GM10248 (cell line): ENCODE measurements at regions not wholly inside any gene's neighbourhood (a gene's known extent, or its start where the extent isn't known, plus 50 kb on each side); places are given as distances from the start of the nearest gene placed in this dataset.
A peak's percentile ranks its signal among the peaks of the same experiment; 100 is the strongest.

Source experiments
- CTCF ChIA-PET: fragments of 300-600 bp; sonication (Branson Sonifier 250); formaldehyde crosslinking; extraction: SDS; loops from one replicate; lab custom pipeline; 2021; ENCODE audit warnings: antibody characterized with exemption; lab: Yijun Ruan, JAX
- POLR2A ChIA-PET: fragments of 350-650 bp; sonication (Branson Sonifier 250); formaldehyde crosslinking; extraction: SDS; loops from one replicate; lab custom pipeline; 2020; ENCODE audit warnings: antibody characterized with exemption; lab: Yijun Ruan, JAX
- DNase-seq: peaks from one replicate; pipeline ENCODE4 v3.0.0; 2012; ENCODE audit errors: extremely low spot score
- TF ChIP-seq, protein P1 (sequence below): IDR thresholded peaks from 2 replicates; pipeline ENCODE4 v1.5.1; 2012; ENCODE audit warnings: mild to moderate bottlenecking, low read depth; ENCODE audit errors: extremely low read depth, missing control alignments, control extremely low read depth

DNA sequence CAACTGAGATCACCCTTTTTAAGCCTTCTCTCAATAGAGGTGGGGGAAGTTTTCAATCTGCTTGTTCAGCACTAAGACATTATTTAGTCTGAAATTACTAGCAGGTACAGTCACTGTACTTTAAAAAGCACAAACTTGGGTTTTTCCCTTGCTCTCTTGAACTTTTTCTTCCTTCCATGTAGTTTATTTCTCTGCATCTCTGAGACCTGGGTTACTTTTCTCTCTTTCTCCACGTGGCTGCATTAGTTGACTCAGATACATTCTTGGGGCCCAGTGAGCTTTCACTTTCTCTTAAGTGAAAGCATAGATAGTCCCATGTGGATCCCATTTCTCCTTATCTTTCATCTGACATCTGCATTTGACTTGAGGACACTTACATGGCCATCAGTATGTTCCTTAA is 433.9 kb upstream of the MAP3K7 start:
- TF ChIP-seq, protein P1, sequence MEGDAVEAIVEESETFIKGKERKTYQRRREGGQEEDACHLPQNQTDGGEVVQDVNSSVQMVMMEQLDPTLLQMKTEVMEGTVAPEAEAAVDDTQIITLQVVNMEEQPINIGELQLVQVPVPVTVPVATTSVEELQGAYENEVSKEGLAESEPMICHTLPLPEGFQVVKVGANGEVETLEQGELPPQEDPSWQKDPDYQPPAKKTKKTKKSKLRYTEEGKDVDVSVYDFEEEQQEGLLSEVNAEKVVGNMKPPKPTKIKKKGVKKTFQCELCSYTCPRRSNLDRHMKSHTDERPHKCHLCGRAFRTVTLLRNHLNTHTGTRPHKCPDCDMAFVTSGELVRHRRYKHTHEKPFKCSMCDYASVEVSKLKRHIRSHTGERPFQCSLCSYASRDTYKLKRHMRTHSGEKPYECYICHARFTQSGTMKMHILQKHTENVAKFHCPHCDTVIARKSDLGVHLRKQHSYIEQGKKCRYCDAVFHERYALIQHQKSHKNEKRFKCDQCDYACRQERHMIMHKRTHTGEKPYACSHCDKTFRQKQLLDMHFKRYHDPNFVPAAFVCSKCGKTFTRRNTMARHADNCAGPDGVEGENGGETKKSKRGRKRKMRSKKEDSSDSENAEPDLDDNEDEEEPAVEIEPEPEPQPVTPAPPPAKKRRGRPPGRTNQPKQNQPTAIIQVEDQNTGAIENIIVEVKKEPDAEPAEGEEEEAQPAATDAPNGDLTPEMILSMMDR, result no peak
- ChIA-PET POLR2A (no interaction called here), CTCF (interaction anchor here (1.2 kb wide), 1 partner anchor 11 kb away, joined by 3 read pairs; no protein-coding TSS in a partner anchor)
- peak; percentile 39 for DNase-seq

DNA sequence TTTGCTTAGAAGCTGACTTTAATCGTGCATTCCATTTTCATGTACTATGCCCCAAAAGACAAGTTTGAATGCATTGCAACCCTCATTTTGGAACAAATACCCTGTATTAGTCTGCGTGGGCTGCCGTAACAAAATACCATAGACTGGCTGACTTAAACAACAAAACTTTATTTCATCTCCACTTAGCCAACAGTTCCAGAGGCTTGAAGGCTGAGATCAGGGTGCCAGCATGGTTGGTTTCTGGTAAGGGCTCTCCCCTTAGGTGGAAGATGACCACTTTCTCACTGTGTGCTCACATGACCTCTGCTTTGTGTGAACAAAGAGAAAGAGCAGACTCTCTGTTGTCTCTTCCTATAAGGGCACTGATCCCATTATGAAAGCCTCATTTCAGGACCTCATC is 431.7 kb upstream of the MAP3K7 start:
- ChIA-PET CTCF (no interaction called here), POLR2A (no interaction called here)
- TF ChIP-seq, protein P1, result no peak
- no peak for DNase-seq

DNA sequence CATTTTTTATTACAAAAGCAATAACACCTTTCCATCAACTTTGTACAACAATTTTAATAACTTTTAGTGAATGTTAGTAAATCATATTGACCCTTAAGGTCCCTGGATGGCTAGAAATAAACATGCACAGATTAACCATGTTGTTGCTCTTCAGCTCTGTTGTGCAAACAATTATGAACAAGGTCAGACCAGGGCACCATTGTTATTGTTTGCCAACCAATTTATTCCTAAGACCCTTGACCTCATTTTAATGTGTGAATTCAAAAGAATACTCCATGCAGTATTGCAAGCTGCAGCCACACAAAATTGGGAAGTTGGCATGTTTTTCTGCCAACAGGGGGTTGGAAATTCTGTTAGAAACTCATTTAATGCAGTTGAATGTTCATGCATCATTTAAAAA is 426.6 kb upstream of the MAP3K7 start:
- POLR2A ChIA-PET, result no interaction called here
- CTCF ChIA-PET, result interaction anchor here (1.2 kb wide), 1 partner anchor 68 kb away, joined by 3 read pairs; no protein-coding TSS in a partner anchor
- no peak for DNase-seq
- TF ChIP-seq, protein P1, result no peak

DNA sequence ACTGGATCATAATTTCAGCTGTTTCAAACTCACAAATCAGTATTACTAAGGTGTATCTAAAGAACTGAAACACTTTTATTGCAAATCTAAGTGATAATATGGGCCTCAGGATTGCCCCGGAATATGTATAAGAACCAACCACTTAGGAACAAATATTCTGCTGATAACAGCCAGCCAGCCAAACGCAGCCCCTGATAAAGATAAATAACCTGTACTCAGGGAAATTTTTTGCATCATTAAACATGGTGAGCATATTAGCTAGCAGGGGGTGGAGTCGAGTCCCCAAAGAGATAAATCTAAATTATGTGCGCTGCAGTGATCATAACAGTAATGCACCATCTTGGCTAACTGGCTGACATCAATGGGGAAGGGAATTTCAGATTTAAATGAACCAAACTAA is 410.2 kb upstream of the MAP3K7 start:
- POLR2A ChIA-PET, result no interaction called here
- DNase-seq, result no peak
- TF ChIP-seq, protein P1, result no peak
- CTCF ChIA-PET, result no interaction called here

DNA sequence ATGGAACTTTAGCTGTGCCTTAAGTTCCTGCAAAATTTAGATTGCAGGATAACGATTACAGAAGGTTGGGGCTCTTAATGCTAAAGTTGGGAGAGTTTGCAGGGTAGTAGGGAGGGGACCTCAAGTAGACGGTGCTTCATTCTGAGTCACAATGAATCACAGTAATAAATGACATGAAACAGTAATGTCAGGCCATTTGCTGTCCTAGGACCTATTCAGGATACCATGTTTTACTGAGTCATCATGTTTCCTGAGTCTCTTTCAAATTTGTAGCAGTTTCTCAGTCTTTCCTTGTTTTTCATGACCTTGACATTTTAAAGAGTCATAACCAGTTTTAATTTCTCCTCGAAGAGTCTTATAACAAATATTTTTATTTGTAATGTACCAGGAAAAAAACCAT is 406.9 kb upstream of the MAP3K7 start:
- no peak for DNase-seq
- TF ChIP-seq, protein P1, result no peak
- ChIA-PET POLR2A (no interaction called here), CTCF (no interaction called here)

DNA sequence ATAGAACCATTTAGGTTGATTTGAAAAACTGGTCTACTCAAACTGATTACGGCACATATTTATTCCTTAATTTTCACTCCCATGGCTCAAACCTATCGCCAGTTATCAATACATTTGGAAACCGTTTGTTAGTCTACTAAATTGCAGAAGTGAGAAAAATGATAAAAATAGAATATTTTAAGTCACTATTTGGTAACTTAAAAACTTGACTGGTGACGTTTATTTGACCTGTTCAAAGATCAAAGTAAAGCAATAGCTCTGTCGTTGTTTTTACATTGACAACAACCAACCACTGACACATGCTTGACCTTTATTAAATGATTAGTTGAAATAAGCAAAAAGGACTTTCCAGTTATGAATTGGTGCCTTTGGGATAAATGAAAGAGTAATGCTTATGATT is 402.9 kb upstream of the MAP3K7 start:
- DNase-seq, result no peak
- TF ChIP-seq, protein P1, result no peak
- ChIA-PET CTCF (no interaction called here), POLR2A (no interaction called here)

DNA sequence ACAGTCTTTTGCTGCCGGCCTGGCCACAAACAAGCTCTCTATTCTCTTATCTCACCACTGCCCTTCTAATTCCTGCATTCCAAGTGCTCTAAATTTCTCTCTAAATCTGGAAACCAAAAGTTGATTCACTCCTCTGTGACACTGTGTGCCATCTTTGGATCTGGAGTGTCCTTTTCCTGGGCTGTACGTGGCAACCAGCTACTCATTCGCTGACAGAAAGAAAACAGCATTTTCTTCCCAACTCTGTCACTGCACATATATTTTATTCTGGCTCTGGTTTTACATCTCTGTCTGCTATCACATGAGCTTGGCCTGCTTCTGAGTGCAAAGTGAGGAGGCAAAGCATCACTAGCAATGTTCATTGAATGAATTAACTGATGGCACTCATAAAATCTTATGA is 397.2 kb upstream of the MAP3K7 start:
- ChIA-PET POLR2A (no interaction called here), CTCF (no interaction called here)
- DNase-seq, result no peak
- TF ChIP-seq, protein P1, result no peak
